Myocyte (in vitro differentiated cells): ENCODE measurements at regions not wholly inside any gene's neighbourhood (a gene's known extent, or its start where the extent isn't known, plus 50 kb on each side); places are given as distances from the start of the nearest gene placed in this dataset.
"Not testable (repeated sequence)": the region's sequence is repeated elsewhere in the genome, so short reads cannot be mapped to it uniquely, and the experiment has no call there.

ENCODE experiments used
- DNase-seq: peaks from one replicate; pipeline ENCODE4 v3.0.0-alpha.2; 2012; ENCODE audit warnings: low read depth

- no peak for DNase-seq
Measured at GRCh38 chr14:56351861-56352260, 227.7 kb upstream of the TMEM260 start.

- DNase-seq: no peak
Measured at GRCh38 chr14:56352999-56353398, 226.6 kb upstream of the TMEM260 start.

DNA sequence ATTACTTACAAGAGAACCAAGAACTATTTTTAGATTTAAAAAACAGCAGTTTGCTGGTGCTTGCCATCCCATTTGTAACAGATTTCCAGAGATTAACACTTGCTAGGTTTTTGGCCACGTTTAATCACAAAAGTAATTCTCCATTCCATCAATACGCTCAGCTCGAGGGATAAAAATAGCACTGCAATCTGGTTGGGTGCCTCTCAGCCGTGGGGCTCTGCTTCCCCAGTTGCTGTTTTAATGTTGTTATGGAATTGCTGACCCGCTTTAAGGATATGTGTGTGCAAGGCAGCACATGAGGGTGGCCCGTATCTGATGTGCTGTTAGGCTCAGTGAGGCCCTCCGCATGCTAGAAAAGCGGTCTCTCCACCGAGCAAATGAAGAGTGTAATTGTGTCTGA, 222.2 kb upstream of the TMEM260 start:
- DNase-seq: no peak

DNA sequence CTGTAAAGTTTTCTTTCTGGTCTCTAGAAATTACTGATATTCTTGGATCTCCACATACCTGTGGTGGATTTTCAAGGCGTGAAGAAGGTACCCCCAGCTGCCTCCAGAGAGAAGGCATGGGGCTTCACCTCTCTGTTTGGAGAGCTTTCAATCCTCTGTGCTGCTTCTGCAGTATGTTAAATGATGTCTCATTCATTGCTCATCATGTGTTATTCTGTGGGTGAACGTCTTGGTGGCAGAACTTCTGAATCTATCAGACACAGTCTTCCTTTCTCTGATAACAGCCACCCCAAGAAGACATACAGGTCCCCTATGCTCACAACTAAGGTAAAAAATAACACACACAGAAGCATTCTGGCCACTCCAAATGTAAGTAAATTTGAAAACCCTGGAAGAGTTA, 221.3 kb upstream of the TMEM260 start:
- DNase-seq: no peak

DNA sequence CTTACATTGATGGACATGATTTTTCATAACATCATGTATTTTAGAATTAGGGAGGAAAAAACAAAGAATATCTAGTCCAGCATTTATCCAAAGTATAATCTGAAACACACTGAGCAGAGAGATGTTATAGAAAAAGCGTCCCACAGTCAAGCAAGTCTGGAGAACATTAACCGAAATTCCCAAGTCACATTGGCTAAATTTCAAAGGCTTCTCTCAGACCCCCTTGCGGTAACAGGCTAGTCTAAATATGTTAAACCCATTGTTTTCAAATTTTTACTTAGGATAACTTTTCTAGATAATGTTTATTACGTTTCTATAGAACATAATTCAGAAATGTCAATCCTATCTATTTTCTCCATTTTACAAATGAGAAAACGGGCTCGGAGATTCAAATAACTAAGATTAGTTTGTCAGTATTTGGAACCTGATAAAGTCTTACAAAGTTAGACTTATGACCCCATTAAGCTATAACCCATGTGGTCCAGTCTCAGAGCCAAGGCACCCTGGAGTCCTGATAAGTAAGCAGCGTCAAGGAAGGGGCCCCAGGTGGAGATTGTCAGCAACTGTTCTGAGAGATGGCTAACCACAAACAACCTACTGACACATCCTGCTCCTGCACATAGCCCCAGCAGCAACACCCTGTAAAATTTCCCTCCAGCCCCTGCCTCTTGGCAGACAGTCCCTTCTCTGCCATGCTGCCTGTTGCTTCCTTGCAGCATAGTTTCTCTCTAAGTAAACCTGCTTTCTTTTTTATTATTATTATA, 220.6 kb upstream of the TMEM260 start:
- DNase-seq: no peak

DNA sequence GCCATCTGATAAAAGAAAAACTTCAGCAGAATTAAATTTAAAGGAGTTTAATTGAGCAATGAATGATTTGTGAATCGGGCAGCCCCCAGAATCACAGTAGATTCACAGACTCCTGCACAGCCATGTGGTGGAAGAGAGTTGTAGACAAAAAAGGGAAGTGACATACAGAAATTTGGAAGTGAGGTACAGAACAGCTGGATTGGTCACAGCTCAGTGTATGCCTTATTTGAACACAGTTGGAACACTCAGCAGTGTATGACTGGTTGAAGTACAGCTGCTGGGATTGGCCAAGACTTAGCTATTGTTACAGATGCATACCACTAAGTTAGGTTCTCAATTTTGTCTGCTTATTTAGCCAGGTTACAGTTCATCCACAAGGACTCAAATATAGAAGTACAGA, 213.9 kb upstream of the TMEM260 start:
- not testable (repeated sequence) for DNase-seq

- no peak for DNase-seq
Measured at GRCh38 chr14:56367416-56367815, 212.2 kb upstream of the TMEM260 start.

- DNase-seq: no peak
Measured at GRCh38 chr14:56371737-56372136, 207.9 kb upstream of the TMEM260 start.

GRCh38 chr14:56374421-56374820, 205.2 kb upstream of the TMEM260 start:
- no peak for DNase-seq

GRCh38 chr14:56378046-56378445, 201.6 kb upstream of the TMEM260 start:
- peak; percentile 49 for DNase-seq

- DNase-seq: peak; percentile 11
Measured at GRCh38 chr14:56378475-56378877, 201.1 kb upstream of the TMEM260 start.

DNA sequence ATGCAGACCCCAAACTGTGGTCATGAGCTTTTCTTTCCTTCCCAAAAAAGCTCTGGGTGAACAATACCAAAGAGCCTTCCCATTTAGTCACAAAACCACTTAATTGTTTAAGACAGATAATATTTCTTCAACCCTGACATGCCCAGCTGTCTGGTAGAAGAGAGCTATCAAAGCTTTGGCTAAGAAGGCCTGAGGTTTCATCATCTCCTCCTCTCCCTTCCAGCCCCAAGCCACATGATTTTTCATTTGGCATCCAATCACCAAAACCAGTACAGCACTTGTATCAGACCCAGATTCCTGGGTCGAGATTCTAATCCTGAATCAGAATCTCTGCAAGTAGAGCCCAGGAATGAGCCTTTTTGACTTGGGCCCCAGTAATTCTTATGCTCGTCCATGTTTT, 199.6 kb upstream of the TMEM260 start:
- peak; percentile 81 for DNase-seq

DNA sequence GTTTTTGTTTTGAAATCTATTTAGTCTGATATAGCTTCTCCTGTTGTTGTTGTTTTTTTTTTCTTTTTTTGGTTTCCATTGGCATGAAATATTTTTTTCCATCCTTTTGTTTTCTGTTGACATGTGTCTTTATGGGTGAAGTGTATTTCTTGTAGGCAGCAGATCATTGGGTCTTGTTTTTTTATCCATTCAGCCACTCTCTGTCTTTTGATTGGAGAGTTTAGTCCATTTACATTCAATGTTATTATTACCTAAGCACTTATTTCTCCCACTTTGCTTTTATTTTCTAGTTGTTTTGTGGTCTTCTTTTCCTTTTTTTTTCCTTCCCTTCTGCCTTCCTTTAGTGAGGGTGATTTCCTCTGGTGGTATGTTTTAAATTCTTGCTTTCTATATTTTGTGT, 193.6 kb upstream of the TMEM260 start:
- DNase-seq: no peak

DNA sequence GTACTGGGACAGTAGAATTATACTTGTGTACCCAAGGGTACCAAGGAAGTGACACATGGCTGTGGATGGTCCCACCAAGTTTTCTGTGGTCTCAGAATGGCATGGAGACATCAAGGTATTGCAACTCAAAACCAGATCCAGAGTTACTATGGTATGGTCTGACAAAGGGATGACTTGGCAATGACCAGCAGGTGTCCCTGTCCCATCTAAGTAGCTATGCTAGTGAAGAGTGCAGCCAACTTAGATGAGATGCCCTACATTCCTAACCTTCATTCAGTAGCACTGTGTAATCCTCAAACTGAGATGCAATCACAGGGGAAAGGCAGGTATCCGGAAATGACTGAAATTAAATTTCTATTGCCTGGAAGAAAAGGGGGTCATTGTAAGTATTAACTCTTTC, 188.7 kb upstream of the TMEM260 start:
- DNase-seq: no peak

DNA sequence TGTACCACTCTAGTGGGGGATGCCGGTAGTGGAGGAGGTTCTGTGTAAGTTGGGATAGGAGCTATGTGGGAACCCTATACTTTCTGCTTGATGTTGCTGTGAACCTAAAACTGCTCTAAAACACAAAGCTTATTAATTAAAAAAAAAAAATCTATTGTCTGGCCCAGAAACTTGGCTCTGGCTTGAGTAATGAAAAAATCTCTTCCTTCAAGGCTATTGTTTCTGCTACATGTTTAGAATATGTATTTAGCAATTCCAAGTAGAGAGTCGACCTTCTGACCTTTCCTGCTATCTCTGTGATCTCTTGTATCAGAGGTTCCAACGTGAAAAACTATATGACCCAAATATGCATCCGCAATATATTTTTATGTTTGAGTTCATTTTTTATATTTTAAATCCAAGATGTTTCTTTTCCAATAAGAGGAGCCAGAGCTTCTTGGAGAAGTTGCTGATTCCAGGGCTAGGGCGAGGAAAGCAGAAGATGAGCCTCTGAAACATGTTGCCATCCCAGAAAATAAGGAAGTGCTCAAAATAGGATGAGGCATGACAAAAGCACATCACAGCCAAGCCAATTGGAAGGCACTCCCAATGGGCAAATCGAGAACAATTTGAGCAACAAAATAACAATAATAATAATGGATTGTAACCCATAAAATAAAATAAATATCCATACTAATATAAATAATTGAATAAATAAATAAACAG, 184.6 kb upstream of the TMEM260 start:
- no peak for DNase-seq

DNA sequence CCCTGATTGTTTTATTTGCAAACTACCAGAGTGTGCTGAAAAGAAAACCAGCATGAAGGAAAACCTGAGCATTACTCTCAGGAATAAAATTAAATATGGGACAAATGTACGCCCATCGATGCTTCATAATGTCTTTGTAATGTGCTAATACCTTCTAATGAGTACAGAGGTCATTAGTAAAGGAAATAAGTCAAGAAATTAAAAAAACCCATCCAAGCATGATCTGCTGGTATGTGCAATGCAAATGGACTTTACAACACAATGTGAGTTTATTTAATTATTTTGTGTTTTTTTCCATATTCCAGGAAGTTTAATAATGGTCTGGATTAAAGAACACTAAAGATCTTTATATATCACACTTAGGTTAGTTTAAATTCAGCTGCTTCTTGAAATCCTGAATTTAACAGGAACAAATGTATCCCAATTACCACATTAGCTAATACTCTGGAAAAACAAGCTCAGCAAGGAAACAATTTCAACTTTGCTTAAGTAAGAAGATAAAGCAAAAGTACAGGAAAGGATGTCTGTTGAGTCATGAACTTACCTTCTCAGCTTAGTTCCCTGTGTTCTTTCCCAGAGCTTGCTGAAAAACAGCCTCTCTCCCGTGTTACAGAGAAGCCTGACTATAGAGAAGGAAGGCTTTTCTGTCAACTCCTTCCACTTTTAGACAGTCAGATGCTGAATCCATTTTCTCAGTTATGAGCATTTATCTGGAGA, 179.3 kb upstream of the TMEM260 start:
- DNase-seq: no peak

DNA sequence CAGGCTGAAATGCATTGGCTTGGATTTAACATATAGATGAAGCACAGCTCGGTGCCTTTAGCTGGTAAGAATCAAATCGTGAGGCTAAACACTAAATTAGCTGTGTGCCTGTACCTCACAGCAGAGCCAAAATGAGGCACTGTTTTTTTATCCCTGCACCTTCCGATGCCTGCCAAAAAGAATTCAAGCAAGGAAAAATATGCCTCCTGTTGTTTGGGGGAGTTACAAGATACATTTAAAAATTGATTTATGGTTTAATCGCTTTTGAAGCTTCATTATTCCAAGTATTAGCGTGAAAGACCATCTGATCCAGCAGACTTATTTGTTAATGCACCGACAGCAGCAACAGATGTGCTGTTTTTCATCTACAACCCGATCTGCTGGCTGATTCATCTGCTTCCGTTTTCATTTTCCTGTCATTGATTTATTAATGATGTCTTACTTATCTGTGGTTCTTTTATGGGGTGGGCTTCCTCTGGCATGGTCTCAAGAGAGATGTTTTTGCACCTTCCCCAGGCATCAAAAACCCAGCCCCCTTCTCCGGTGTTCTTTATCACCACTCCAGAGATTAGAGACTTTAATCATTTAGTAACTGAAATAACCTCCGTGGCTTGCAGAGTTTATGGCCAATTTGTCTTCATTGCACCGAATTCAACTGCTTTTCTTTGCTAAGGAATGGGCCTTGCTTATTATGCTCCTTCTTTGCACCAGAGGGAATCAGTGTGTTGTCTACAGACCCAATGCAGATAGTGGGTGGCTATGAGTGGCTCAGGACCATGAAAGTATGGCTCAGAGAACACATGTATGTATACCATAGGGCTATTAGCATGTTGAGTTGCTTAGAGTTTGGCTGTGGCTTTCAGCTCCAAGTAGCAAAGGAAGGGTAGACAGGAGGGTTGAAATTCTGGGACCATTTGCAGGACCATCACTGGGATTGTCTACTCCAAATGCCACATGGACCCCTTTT, 166.8 kb upstream of the TMEM260 start:
- DNase-seq: no peak

DNA sequence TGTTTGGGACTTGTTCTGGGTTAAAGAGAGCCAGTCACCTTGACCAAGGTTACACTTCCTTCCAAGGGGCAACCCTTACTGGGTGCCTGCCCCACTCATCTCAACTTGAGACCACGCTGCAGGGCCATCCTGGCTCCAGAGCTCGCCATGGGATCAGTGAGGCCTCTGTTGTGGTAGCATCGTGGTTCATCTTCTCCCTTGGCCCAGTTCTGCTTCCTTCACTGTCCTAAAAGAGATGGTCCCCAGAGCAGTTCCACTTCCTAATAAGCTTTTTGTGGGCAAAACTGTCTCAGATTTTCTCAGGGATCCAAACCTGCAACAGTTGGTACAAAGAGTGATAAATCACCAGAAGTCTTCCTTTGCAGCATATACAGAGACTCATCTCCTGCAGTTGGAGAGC, 165.9 kb upstream of the TMEM260 start:
- no peak for DNase-seq

- no peak for DNase-seq
Measured at GRCh38 chr14:56414236-56414635, 165.4 kb upstream of the TMEM260 start.

- DNase-seq: no peak
Measured at GRCh38 chr14:56416213-56416612, 163.4 kb upstream of the TMEM260 start.

DNA sequence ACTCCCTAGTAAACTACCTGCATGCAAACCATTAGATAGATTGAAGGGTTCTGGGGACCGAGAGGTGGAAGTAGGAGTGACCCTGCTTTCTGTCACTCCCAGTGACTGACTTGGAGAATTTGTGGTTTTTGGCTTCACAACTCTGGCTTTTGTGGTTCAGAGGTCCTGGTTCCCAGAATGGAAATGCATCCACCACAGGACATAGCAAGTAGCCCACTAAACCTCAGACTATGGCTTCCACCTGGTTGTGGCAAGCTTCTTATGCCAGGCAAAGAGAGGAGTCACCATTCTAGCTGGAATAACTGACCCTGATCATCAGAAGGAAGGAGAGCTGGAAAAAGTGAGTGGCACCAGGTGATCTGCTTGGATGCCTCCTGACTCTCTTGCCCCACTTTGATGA, 162.4 kb upstream of the TMEM260 start:
- DNase-seq: peak; percentile 87
